Type B pancreatic cell (in vitro differentiated cells): ENCODE measurements at regions not wholly inside any gene's neighbourhood (a gene's known extent, or its start where the extent isn't known, plus 50 kb on each side); places are given as distances from the start of the nearest gene placed in this dataset.
"Not testable (repeated sequence)": the region's sequence is repeated elsewhere in the genome, so short reads cannot be mapped to it uniquely, and the experiment has no call there.

Experiments
- DNase-seq: peaks from one replicate; pipeline ENCODE4 v3.0.0; 2021; ENCODE audit warnings: mixed read lengths; ENCODE audit not compliant: unreplicated experiment; ENCODE audit errors: extremely low spot score
- H3K27ac Mint-ChIP-seq: 2 replicates; pipeline ENCODE4 v1.8.0; 2021; ENCODE audit warnings: mild to moderate bottlenecking, mixed read lengths
- H3K27me3 Mint-ChIP-seq: 2 replicates; pipeline ENCODE4 v1.8.0; 2021; ENCODE audit warnings: mixed read lengths
- H3K36me3 Mint-ChIP-seq: 2 replicates; pipeline ENCODE4 v1.8.0; 2021; ENCODE audit warnings: mixed read lengths
- H3K4me1 Mint-ChIP-seq: one replicate; pipeline ENCODE4 v1.8.0; 2021; ENCODE audit warnings: mixed read lengths; ENCODE audit not compliant: unreplicated experiment
- H3K4me3 Mint-ChIP-seq: 2 replicates; pipeline ENCODE4 v1.8.0; 2021; ENCODE audit warnings: mild to moderate bottlenecking, mixed read lengths
- H3K9me3 Mint-ChIP-seq: 2 replicates; pipeline ENCODE4 v1.8.0; 2021; ENCODE audit warnings: mixed read lengths
- CTCF ChIP-seq: fragments of 200-600 bp; sonication (generic); conservative IDR thresholded peaks from 2 replicates; pipeline ENCODE4 v1.5.0; 2021; ENCODE audit warnings: antibody characterized with exemption, mild to moderate bottlenecking

- Mint-ChIP-seq H3K9me3 (peaks cover 7% of the 10 kb centered on the region), H3K27me3 (no peaks in the 10 kb centered on the region), H3K4me1 (no peaks in the 10 kb centered on the region), H3K27ac (no peak overlapping the region), H3K36me3 (no peaks in the 10 kb centered on the region), H3K4me3 (no peak overlapping the region)
- no peak for TF ChIP-seq CTCF
- no peak for DNase-seq
Observed at GRCh38 chr2:144759746-144760145, 239.8 kb upstream of the ZEB2 start.

- not testable (repeated sequence) for H3K27me3 Mint-ChIP-seq, H3K36me3 Mint-ChIP-seq, H3K4me3 Mint-ChIP-seq, H3K27ac Mint-ChIP-seq, DNase-seq, H3K4me1 Mint-ChIP-seq, H3K9me3 Mint-ChIP-seq
Observed at GRCh38 chr2:144758196-144758595, 238.3 kb upstream of the ZEB2 start.

GRCh38 chr2:144753416-144753815 is 233.5 kb upstream of the ZEB2 start:
- Mint-ChIP-seq H3K9me3 (peaks cover 9% of the 10 kb centered on the region), H3K4me3 (no peak overlapping the region), H3K27me3 (no peaks in the 10 kb centered on the region), H3K27ac (no peak overlapping the region), H3K36me3 (no peaks in the 10 kb centered on the region), H3K4me1 (no peaks in the 10 kb centered on the region)
- no peak for DNase-seq
- TF ChIP-seq CTCF, result no peak

GRCh38 chr2:144751142-144751905 is 231.4 kb upstream of the ZEB2 start:
- H3K36me3 Mint-ChIP-seq, result no peaks in the 10 kb centered on the region
- TF ChIP-seq CTCF, result no peak
- no peak overlapping the region for H3K27ac Mint-ChIP-seq
- DNase-seq, result no peak
- H3K4me1 Mint-ChIP-seq, result no peaks in the 10 kb centered on the region
- peaks cover 8% of the 10 kb centered on the region for H3K9me3 Mint-ChIP-seq
- H3K4me3 Mint-ChIP-seq, result no peak overlapping the region
- H3K27me3 Mint-ChIP-seq, result no peaks in the 10 kb centered on the region

GRCh38 chr2:144749188-144749587 is 229.3 kb upstream of the ZEB2 start:
- Mint-ChIP-seq H3K9me3 (peaks cover 12% of the 10 kb centered on the region), H3K4me1 (no peaks in the 10 kb centered on the region), H3K27ac (no peak overlapping the region), H3K4me3 (no peak overlapping the region), H3K36me3 (peaks cover 3% of the 10 kb centered on the region), H3K27me3 (peaks cover 3% of the 10 kb centered on the region)
- no peak for TF ChIP-seq CTCF
- no peak for DNase-seq

- no peaks in the 10 kb centered on the region for H3K4me1 Mint-ChIP-seq
- no peak for TF ChIP-seq CTCF
- peaks cover 3% of the 10 kb centered on the region for H3K27me3 Mint-ChIP-seq
- H3K36me3 Mint-ChIP-seq, result peaks cover 4% of the 10 kb centered on the region
- H3K27ac Mint-ChIP-seq, result no peak overlapping the region
- DNase-seq, result no peak
- no peak overlapping the region for H3K4me3 Mint-ChIP-seq
- H3K9me3 Mint-ChIP-seq, result peaks cover 12% of the 10 kb centered on the region
Observed at GRCh38 chr2:144748443-144748842, 228.5 kb upstream of the ZEB2 start.
